HCT116 (cell line): ENCODE measurements at regions not wholly inside any gene's neighbourhood (a gene's known extent, or its start where the extent isn't known, plus 50 kb on each side); places are given as distances from the start of the nearest gene placed in this dataset.

Experiments
- ATAC-seq: fragments of 200-7000 bp; cut with Tn5 transposase; 2 replicates; pipeline ENCODE4 v1.9.1; 2020; ENCODE audit warnings: mild to moderate bottlenecking, moderate library complexity
- BruUV-seq: library from RNA; stranded (reverse); fragments of 400-500 nt; replicated peaks from 2 replicates; lab custom pipeline; 2021; lab: Mats Ljungman, UMichigan
- CTCF ChIA-PET: fragments of 300-600 bp; sonication (Branson Sonifier 250); formaldehyde crosslinking; loops from one replicate; lab custom pipeline; 2021; ENCODE audit warnings: antibody characterized with exemption; lab: Charles Lee
- POLR2A ChIA-PET: fragments of 300-600, 350-600 bp; sonication (Branson Sonifier 250); formaldehyde crosslinking; loops from one replicate; lab custom pipeline; 2021; ENCODE audit warnings: antibody characterized with exemption; lab: Charles Lee
- RAD21 ChIA-PET, 2 experiments: fragments of 300-600 bp; sonication (Branson Sonifier 250); formaldehyde crosslinking; loops; one replicate each; lab custom pipeline; 2023; ENCODE audit warnings: low total read pairs in 2 of 2; ENCODE audit not compliant: uncharacterized antibody in 2 of 2, unreplicated experiment in 2 of 2, low non-redundant PET in 1 of 2; lab: Charles Lee
- DNase-seq: peaks from one replicate; pipeline ENCODE4 v3.0.0-alpha.2; 2010; ENCODE audit warnings: low read depth, low spot score
- H2AFZ ChIP-seq: fragments of 200-600 bp; shearing (Covaris generic), sonication (generic); 2 replicates; pipeline ENCODE4 v1.6.1; 2017; ENCODE audit warnings: low read depth, mixed run types, mixed read lengths, antibody characterized with exemption, low read length; ENCODE audit not compliant: poor library complexity, severe bottlenecking
- H3K27ac ChIP-seq: 2 replicates; pipeline ENCODE4 v1.5.1; 2012; ENCODE audit warnings: low read depth, low read length
- H3K27me3 ChIP-seq: fragments of 200-600 bp; sonication (generic); 2 replicates; pipeline ENCODE4 v1.6.1; 2016; ENCODE audit warnings: mixed run types, low read length, mixed read lengths; ENCODE audit not compliant: insufficient read depth
- H3K36me3 ChIP-seq, 2 experiments: fragments of 200-500 bp in 1 of 2; fragments of 200-600 bp in 1 of 2; sonication (Bioruptor generic) in 1 of 2; sonication (generic) in 1 of 2; 2 replicates each; pipeline versions ENCODE4 v1.5.1 to v1.6.1; 2014 to 2016; ENCODE audit warnings: low read length in 2 of 2, inconsistent platforms in 1 of 2, mixed read lengths in 1 of 2, mixed run types in 1 of 2; ENCODE audit not compliant: insufficient read depth in 2 of 2, control insufficient read depth in 1 of 2
- H3K4me1 ChIP-seq, 2 experiments: fragments of 200-600 bp in 1 of 2; sonication (generic) in 1 of 2; 2 replicates each; pipeline versions ENCODE4 v1.5.1 to v1.6.1; 2012 to 2017; ENCODE audit warnings: low read length in 2 of 2, inconsistent platforms in 1 of 2, mild to moderate bottlenecking in 1 of 2, mixed read lengths in 1 of 2, mixed run types in 1 of 2, moderate library complexity in 1 of 2; ENCODE audit not compliant: insufficient read depth in 2 of 2, control insufficient read depth in 1 of 2
- H3K4me2 ChIP-seq: fragments of 200-600 bp; sonication (generic); 2 replicates; pipeline ENCODE4 v1.6.1; 2017; ENCODE audit warnings: mixed run types, low read length, mixed read lengths
- H3K4me3 ChIP-seq, 2 experiments: fragments of 200-600 bp in 1 of 2; sonication (generic) in 1 of 2; replicated peaks in 1 of 2; 2 replicates each; pipeline ENCODE4 v1.5.1; 2011 to 2016; ENCODE audit warnings: low read length in 2 of 2, control low read depth in 1 of 2, low read depth in 1 of 2, mild to moderate bottlenecking in 1 of 2, mixed read lengths in 1 of 2, mixed run types in 1 of 2
- H3K79me2 ChIP-seq: fragments of 200-600 bp; sonication (generic); 2 replicates; pipeline ENCODE4 v1.6.1; 2017; ENCODE audit warnings: mild to moderate bottlenecking, mixed run types, low read length, moderate library complexity, mixed read lengths; ENCODE audit not compliant: insufficient read depth
- H3K9ac ChIP-seq: fragments of 200-600 bp; sonication (generic); 2 replicates; pipeline ENCODE4 v1.6.1; 2016; ENCODE audit warnings: low read length, mixed read lengths
- H3K9me2 ChIP-seq: fragments of 200-600 bp; sonication (generic), shearing (Covaris generic); 2 replicates; pipeline ENCODE4 v1.6.1; 2017; ENCODE audit warnings: mixed run types, mild to moderate bottlenecking, moderate library complexity; ENCODE audit not compliant: insufficient read depth
- H3K9me3 ChIP-seq, 2 experiments: fragments of 200-500 bp in 1 of 2; fragments of 200-600 bp in 1 of 2; sonication (Bioruptor generic) in 1 of 2; sonication (generic) in 1 of 2; 2 replicates each; pipeline ENCODE4 v1.6.1; 2014 to 2017; ENCODE audit warnings: low read length in 2 of 2, mixed read lengths in 2 of 2, inconsistent platforms in 1 of 2, low read depth in 1 of 2, mild to moderate bottlenecking in 1 of 2, mixed run types in 1 of 2, moderate library complexity in 1 of 2; ENCODE audit not compliant: control insufficient read depth in 1 of 2, insufficient read depth in 1 of 2
- H4K20me1 ChIP-seq: fragments of 200-600 bp; sonication (generic), shearing (Covaris generic); 2 replicates; pipeline ENCODE4 v1.6.1; 2017; ENCODE audit warnings: mixed run types, mild to moderate bottlenecking, moderate library complexity; ENCODE audit not compliant: insufficient read depth
- CBX3 ChIP-seq: IDR thresholded peaks from 2 replicates; pipeline ENCODE4 v1.6.1; 2012; ENCODE audit warnings: low read depth
- CEBPB ChIP-seq: IDR thresholded peaks from 2 replicates; pipeline ENCODE4 v1.6.1; 2012; ENCODE audit warnings: low read depth
- EGR1 ChIP-seq: IDR thresholded peaks from 2 replicates; pipeline ENCODE4 v1.6.1; 2012; ENCODE audit warnings: low read depth
- ELF1 ChIP-seq: IDR thresholded peaks from 2 replicates; pipeline ENCODE4 v1.6.1; 2012; ENCODE audit warnings: low read depth, borderline replicate concordance
- EZH2 ChIP-seq: fragments of 200-600 bp; sonication (generic); IDR thresholded peaks from 2 replicates; pipeline ENCODE4 v1.6.1; 2017; ENCODE audit warnings: antibody characterized with exemption, mixed run types
- EZH2phosphoT487 ChIP-seq: fragments of 200-600 bp; IDR thresholded peaks from 2 replicates; pipeline ENCODE4 v1.6.1; 2018; ENCODE audit warnings: antibody characterized with exemption, borderline replicate concordance
- FOSL1 ChIP-seq: IDR thresholded peaks from 2 replicates; pipeline ENCODE4 v1.6.1; 2012; ENCODE audit warnings: low read depth
- JUND ChIP-seq: IDR thresholded peaks from 2 replicates; pipeline ENCODE4 v1.6.1; 2012
- MAX ChIP-seq: IDR thresholded peaks from 2 replicates; pipeline ENCODE4 v1.6.1; 2012
- POLR2AphosphoS5 ChIP-seq: IDR thresholded peaks from 2 replicates; pipeline ENCODE4 v1.6.1; 2011; ENCODE audit warnings: mild to moderate bottlenecking, low read depth, low read length, moderate library complexity
- RAD21 ChIP-seq: IDR thresholded peaks from 2 replicates; pipeline ENCODE4 v1.6.1; 2012; ENCODE audit warnings: low read depth, mild to moderate bottlenecking
- SIN3A ChIP-seq: IDR thresholded peaks from 2 replicates; pipeline ENCODE4 v1.6.1; 2012; ENCODE audit warnings: low read depth
- SRF ChIP-seq: IDR thresholded peaks from 2 replicates; pipeline ENCODE4 v1.6.1; 2012; ENCODE audit warnings: low read depth
- TCF7L2 ChIP-seq: IDR thresholded peaks from 2 replicates; pipeline ENCODE4 v1.7.0; 2011; ENCODE audit warnings: borderline replicate concordance, inconsistent platforms; ENCODE audit not compliant: insufficient read depth, insufficient read length; ENCODE audit errors: extremely low read depth
- YY1 ChIP-seq: IDR thresholded peaks from 2 replicates; pipeline ENCODE4 v1.6.1; 2011; ENCODE audit warnings: low read length, low read depth, moderate library complexity, mild to moderate bottlenecking; ENCODE audit not compliant: insufficient replicate concordance; ENCODE audit errors: extremely low read depth
- ZFX ChIP-seq: fragments of 450-650 bp; IDR thresholded peaks from 2 replicates; pipeline ENCODE4 v1.6.1; 2017
- ZNF274 ChIP-seq: fragments of 200-500 bp; sonication (Bioruptor generic); IDR thresholded peaks from 2 replicates; pipeline ENCODE4 v1.6.1; 2014; ENCODE audit warnings: mild to moderate bottlenecking, low read depth, low read length, inconsistent platforms
- intact Hi-C: fragments of 100-400 bp; cut with micrococcal nuclease; formaldehyde crosslinking; loops from 2 replicates; pipeline ENCODE4 v1.10.0; 2022

- Histone ChIP-seq H3K79me2 (no peaks in the 10 kb centered on the region), H3K9ac (no peak overlapping the region), H3K27ac (no peak overlapping the region), H2AFZ (no peak overlapping the region), H3K36me3 (no peaks in the 10 kb centered on the region), H4K20me1 (no peaks in the 10 kb centered on the region), H3K4me1 (no peaks in the 10 kb centered on the region), H3K4me3 (no peak overlapping the region), H3K9me3 (peaks cover 0 to 3% of the 10 kb centered on the region in 2 experiments; a peak in 2 of 4 replicates), H3K27me3 (no peaks in the 10 kb centered on the region), H3K9me2 (no peaks in the 10 kb centered on the region), H3K4me2 (no peak overlapping the region)
- DNase-seq, result no peak
- CTCF ChIA-PET, result no interaction called here
- POLR2A ChIA-PET, result no interaction called here
- ATAC-seq, result no peak
- RAD21 ChIA-PET, result no interaction called here
- BruUV-seq, result no TSS peak
- TF ChIP-seq ELF1, result no peak
- no peak for TF ChIP-seq SRF
- no peak for TF ChIP-seq CEBPB
- intact Hi-C loops, result no loop called here
These were observed 115.2 kb upstream of the SLC27A6 start for GRCh38 chr5:128850049-128850448.

GRCh38 chr5:128854931-128855330 is 110.4 kb upstream of the SLC27A6 start:
- Histone ChIP-seq H3K9me3 (peaks cover 0 to 3% of the 10 kb centered on the region in 2 experiments; a peak in 1 of 4 replicates), H3K79me2 (no peaks in the 10 kb centered on the region), H3K4me1 (no peaks in the 10 kb centered on the region), H3K36me3 (no peaks in the 10 kb centered on the region), H3K9me2 (no peaks in the 10 kb centered on the region), H3K27me3 (no peaks in the 10 kb centered on the region), H2AFZ (no peak overlapping the region), H3K9ac (no peak overlapping the region), H3K4me2 (no peak overlapping the region), H4K20me1 (no peaks in the 10 kb centered on the region), H3K27ac (no peak overlapping the region), H3K4me3 (no peak overlapping the region)
- intact Hi-C loops, result no loop called here
- no peak for TF ChIP-seq ELF1
- TF ChIP-seq ZNF274, result no peak
- TF ChIP-seq YY1, result no peak
- no peak for TF ChIP-seq EZH2phosphoT487
- TF ChIP-seq CBX3, result no peak
- no peak for TF ChIP-seq FOSL1
- no peak for TF ChIP-seq TCF7L2
- TF ChIP-seq MAX, result no peak
- TF ChIP-seq JUND, result no peak
- no peak for TF ChIP-seq SRF
- no peak for TF ChIP-seq ZFX
- no peak for TF ChIP-seq SIN3A
- no peak for TF ChIP-seq EGR1
- no peak for TF ChIP-seq POLR2AphosphoS5
- no peak for TF ChIP-seq EZH2
- no peak for TF ChIP-seq RAD21
- ATAC-seq, result no peak
- ChIA-PET RAD21 (no interaction called here), POLR2A (no interaction called here), CTCF (no interaction called here)
- DNase-seq, result no peak
- no TSS peak for BruUV-seq
